Anterior cingulate cortex (tissue), 58 donors: ENCODE measurements at regions not wholly inside any gene's neighbourhood (a gene's known extent, or its start where the extent isn't known, plus 50 kb on each side); places are given as distances from the start of the nearest gene placed in this dataset.
A peak's percentile ranks its signal among the peaks of the same experiment; 100 is the strongest.
"Not testable (repeated sequence)": the region's sequence is repeated elsewhere in the genome, so short reads cannot be mapped to it uniquely, and the experiment has no call there.

Experiments used
- DNase-seq, 58 donors: peaks; one replicate each; lab custom pipeline; 2025; lab: John Stamatoyannopoulos, UW

GRCh38 chr18:30639361-30639760 lies 403.2 kb downstream of the DSC3 start:
- DNase-seq, result no peak

- DNase-seq, result no peak
These were observed 408.3 kb downstream of the DSC3 start for GRCh38 chr18:30634249-30634648.

GRCh38 chr18:30632071-30632698 lies 410.4 kb downstream of the DSC3 start:
- DNase-seq, result no peak

- DNase-seq, result no peak
These were observed 416.6 kb downstream of the DSC3 start for GRCh38 chr18:30625961-30626360.

GRCh38 chr18:30623401-30624065 lies 419.0 kb downstream of the DSC3 start:
- no peak for DNase-seq

- DNase-seq, result no peak
These were observed 419.9 kb downstream of the DSC3 start for GRCh38 chr18:30622635-30623034.

- no peak for DNase-seq
These were observed 420.4 kb downstream of the DSC3 start for GRCh38 chr18:30622104-30622503.

- no peak for DNase-seq
These were observed 424.0 kb downstream of the DSC3 start for GRCh38 chr18:30618567-30618966.

GRCh38 chr18:30616414-30616813 lies 426.1 kb downstream of the DSC3 start:
- no peak for DNase-seq

- no peak for DNase-seq
These were observed 429.1 kb downstream of the DSC3 start for GRCh38 chr18:30613467-30613801.

GRCh38 chr18:30601541-30601940 lies 441.0 kb downstream of the DSC3 start:
- DNase-seq, result no peak

- DNase-seq, result no peak
These were observed 445.3 kb downstream of the DSC3 start for GRCh38 chr18:30597202-30597601.

GRCh38 chr18:30596635-30597034 lies 445.9 kb downstream of the DSC3 start:
- DNase-seq, result no peak

- no peak for DNase-seq
These were observed 446.6 kb downstream of the DSC3 start for GRCh38 chr18:30595942-30596341.

GRCh38 chr18:30594911-30595310 lies 447.6 kb downstream of the DSC3 start:
- DNase-seq, result not testable (repeated sequence)

GRCh38 chr18:30591462-30591861 lies 451.1 kb downstream of the DSC3 start:
- DNase-seq, result no peak

GRCh38 chr18:30588673-30589164 lies 453.8 kb downstream of the DSC3 start:
- no peak for DNase-seq

GRCh38 chr18:30583768-30584167 lies 458.8 kb downstream of the DSC3 start:
- DNase-seq, result no peak

- DNase-seq, result no peak
These were observed 460.5 kb downstream of the DSC3 start for GRCh38 chr18:30582078-30582477.

GRCh38 chr18:30578707-30579106 lies 463.8 kb downstream of the DSC3 start:
- no peak for DNase-seq

- DNase-seq, result no peak
These were observed 470.3 kb downstream of the DSC3 start for GRCh38 chr18:30572214-30572613.

- peak in 1 of 58 donors; percentile 0 for DNase-seq
These were observed 474.2 kb downstream of the DSC3 start for GRCh38 chr18:30568333-30568732.
